Neural cell (in vitro differentiated cells): ENCODE measurements at regions not wholly inside any gene's neighbourhood (a gene's known extent, or its start where the extent isn't known, plus 50 kb on each side); places are given as distances from the start of the nearest gene placed in this dataset.

ENCODE experiments used
- EP300 ChIP-seq: fragments of 450-650 bp; conservative IDR thresholded peaks from 2 replicates; pipeline ENCODE4 v1.6.1; 2014; ENCODE audit warnings: antibody characterized with exemption, mild to moderate bottlenecking, moderate library complexity; ENCODE audit not compliant: poor library complexity, severe bottlenecking
- EZH2 ChIP-seq: fragments of 200-600, 300-800 bp; shearing (Covaris generic), sonication (generic); IDR thresholded peaks from 2 replicates; pipeline ENCODE4 v1.6.1; 2014; ENCODE audit warnings: antibody characterized with exemption, low read length, borderline replicate concordance, mild to moderate bottlenecking; ENCODE audit not compliant: insufficient read depth, poor library complexity, severe bottlenecking
- MXI1 ChIP-seq: fragments of 450-650 bp; conservative IDR thresholded peaks from 2 replicates; pipeline ENCODE4 v1.6.1; 2014; ENCODE audit warnings: antibody characterized with exemption, mild to moderate bottlenecking; ENCODE audit not compliant: poor library complexity, severe bottlenecking
- POLR2AphosphoS5 ChIP-seq: IDR thresholded peaks from 2 replicates; pipeline ENCODE4 v1.6.1; 2012
- RAD21 ChIP-seq: fragments of 450-650 bp; conservative IDR thresholded peaks from 2 replicates; pipeline ENCODE4 v1.6.1; 2014; ENCODE audit warnings: antibody characterized with exemption, mild to moderate bottlenecking, moderate library complexity
- SMC3 ChIP-seq: fragments of 450-650 bp; conservative IDR thresholded peaks from 2 replicates; pipeline ENCODE4 v1.6.1; 2014; ENCODE audit warnings: antibody characterized with exemption, mild to moderate bottlenecking, moderate library complexity; ENCODE audit not compliant: poor library complexity
- TAF1 ChIP-seq: IDR thresholded peaks from 2 replicates; pipeline ENCODE4 v1.6.1; 2012; ENCODE audit warnings: low read depth
- TF ChIP-seq, protein P1 (sequence below): fragments of 450-650 bp; IDR thresholded peaks from 2 replicates; pipeline ENCODE4 v1.5.1; 2014; ENCODE audit warnings: antibody characterized with exemption, mild to moderate bottlenecking, moderate library complexity; ENCODE audit not compliant: poor library complexity, severe bottlenecking
- TF ChIP-seq, protein P2 (sequence below): IDR thresholded peaks from 2 replicates; pipeline ENCODE4 v1.6.1; 2012; ENCODE audit warnings: borderline replicate concordance

DNA sequence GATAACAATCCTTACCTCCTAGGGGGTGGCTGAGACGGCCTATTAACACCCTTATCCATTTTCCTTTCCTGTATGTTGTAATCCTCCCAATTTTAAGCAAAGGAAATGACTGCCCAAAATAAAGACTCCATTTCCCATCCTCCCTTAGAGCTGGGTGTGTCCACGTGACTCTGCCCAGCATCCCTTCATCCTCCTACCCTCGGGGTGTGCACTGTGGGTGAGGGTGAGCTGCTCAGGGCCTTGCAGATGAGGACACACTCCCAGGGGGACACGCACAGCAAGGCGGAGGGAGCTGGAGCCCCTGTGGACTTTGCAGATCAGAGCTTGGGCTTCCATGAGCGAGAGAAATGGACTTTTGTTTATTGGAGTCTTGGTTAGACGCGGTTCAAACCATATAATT lies 186.8 kb downstream of the IRF8 start:
- TF ChIP-seq, protein P1, sequence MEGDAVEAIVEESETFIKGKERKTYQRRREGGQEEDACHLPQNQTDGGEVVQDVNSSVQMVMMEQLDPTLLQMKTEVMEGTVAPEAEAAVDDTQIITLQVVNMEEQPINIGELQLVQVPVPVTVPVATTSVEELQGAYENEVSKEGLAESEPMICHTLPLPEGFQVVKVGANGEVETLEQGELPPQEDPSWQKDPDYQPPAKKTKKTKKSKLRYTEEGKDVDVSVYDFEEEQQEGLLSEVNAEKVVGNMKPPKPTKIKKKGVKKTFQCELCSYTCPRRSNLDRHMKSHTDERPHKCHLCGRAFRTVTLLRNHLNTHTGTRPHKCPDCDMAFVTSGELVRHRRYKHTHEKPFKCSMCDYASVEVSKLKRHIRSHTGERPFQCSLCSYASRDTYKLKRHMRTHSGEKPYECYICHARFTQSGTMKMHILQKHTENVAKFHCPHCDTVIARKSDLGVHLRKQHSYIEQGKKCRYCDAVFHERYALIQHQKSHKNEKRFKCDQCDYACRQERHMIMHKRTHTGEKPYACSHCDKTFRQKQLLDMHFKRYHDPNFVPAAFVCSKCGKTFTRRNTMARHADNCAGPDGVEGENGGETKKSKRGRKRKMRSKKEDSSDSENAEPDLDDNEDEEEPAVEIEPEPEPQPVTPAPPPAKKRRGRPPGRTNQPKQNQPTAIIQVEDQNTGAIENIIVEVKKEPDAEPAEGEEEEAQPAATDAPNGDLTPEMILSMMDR: no peak
- TF ChIP-seq POLR2AphosphoS5 (no peak), SMC3 (no peak), EZH2 (no peak), RAD21 (no peak), TAF1 (no peak), EP300 (no peak), MXI1 (no peak)
- TF ChIP-seq, protein P2, sequence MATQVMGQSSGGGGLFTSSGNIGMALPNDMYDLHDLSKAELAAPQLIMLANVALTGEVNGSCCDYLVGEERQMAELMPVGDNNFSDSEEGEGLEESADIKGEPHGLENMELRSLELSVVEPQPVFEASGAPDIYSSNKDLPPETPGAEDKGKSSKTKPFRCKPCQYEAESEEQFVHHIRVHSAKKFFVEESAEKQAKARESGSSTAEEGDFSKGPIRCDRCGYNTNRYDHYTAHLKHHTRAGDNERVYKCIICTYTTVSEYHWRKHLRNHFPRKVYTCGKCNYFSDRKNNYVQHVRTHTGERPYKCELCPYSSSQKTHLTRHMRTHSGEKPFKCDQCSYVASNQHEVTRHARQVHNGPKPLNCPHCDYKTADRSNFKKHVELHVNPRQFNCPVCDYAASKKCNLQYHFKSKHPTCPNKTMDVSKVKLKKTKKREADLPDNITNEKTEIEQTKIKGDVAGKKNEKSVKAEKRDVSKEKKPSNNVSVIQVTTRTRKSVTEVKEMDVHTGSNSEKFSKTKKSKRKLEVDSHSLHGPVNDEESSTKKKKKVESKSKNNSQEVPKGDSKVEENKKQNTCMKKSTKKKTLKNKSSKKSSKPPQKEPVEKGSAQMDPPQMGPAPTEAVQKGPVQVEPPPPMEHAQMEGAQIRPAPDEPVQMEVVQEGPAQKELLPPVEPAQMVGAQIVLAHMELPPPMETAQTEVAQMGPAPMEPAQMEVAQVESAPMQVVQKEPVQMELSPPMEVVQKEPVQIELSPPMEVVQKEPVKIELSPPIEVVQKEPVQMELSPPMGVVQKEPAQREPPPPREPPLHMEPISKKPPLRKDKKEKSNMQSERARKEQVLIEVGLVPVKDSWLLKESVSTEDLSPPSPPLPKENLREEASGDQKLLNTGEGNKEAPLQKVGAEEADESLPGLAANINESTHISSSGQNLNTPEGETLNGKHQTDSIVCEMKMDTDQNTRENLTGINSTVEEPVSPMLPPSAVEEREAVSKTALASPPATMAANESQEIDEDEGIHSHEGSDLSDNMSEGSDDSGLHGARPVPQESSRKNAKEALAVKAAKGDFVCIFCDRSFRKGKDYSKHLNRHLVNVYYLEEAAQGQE: no peak
